ENCODE measurements at regions not wholly inside any gene's neighbourhood (a gene's known extent, or its start where the extent isn't known, plus 50 kb on each side); places are given as distances from the start of the nearest gene placed in this dataset.
"Not testable (repeated sequence)": the region's sequence is repeated elsewhere in the genome, so short reads cannot be mapped to it uniquely, and the experiment has no call there.

DNA sequence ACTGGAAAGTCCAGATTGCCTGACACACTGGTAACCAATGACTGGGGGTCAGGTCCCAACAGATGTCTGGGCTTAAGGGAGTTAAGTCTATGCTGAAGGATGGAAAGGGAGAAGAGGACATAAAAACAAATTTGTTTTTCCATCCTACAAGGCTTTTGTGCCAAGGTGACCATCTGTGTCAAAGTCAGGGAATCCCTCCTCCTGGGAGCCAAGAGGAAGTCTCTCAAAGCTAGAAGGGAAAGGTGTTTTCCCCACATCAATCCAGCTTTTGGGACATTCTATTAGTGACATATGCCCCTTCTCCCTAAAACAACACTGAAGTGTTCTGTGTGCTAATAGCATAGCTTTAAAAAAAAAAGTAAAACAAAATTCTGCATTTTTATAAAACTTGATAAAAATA is 173.9 kb downstream of the ZNF621 start:
- intact Hi-C loops (cut with micrococcal nuclease) = not testable (repeated sequence)

- intact Hi-C loops (cut with micrococcal nuclease) = no loop called here
Observed at GRCh38 chr3:40701016-40701588, 176.3 kb downstream of the ZNF621 start.

DNA sequence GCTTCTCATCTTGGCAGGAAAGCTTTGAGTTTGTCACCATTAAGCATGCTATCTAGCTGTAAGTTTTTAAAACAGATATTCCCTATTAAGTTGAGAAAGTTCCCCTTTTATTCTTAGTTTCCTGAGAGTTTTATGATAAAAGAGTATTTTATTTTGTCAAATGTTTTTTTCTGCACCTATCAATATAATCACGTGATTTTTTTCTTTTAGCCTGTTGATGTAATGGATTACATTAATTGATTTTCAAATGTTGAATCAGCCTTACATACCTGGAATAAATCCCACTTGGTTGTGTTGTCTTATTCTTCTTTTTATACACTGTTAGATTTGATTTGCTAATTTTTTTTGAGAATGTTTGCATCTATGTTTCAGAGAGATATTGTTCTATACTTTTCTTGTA is 179.5 kb downstream of the ZNF621 start:
- intact Hi-C loops (cut with micrococcal nuclease) = no loop called here

DNA sequence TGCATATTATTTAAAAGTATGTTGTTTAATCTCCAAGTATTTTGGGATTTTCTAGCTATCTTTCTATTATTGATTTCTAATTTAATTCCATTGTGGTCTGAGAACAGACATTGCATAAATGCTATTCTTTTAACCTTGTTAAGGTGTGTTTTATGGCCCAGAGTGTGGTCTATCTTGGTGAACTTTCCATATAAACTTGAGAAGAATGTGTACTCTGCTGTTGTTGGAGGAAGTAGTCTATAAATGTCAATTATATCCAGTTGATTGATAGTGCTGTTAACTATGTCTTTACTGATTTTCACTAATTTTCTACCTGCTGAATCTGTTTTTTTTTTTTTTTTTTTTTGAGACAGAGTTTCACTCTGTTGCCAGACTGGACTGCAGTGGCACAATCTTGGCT is 180.9 kb downstream of the ZNF621 start:
- intact Hi-C loops (cut with micrococcal nuclease) = no loop called here

DNA sequence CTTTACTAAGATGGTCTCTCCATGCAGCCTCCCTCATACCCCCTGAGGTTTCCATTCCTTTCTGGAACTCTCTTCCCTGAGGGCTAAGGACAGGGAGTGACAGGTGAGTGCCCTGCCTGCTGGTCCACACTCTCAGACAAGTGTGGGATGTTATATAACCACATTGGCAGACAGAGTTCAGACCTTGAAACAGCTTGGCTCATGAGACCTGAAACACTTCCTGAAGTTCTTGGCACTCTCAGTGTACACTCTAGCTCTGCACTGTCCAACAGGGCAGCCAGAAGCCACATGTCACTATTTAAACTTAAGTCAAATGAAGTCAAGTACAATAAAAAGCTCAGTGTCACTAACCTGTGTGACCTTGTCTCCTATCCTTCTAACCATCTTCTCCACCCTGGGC is 188.5 kb downstream of the ZNF621 start:
- intact Hi-C loops (cut with micrococcal nuclease) = no loop called here

DNA sequence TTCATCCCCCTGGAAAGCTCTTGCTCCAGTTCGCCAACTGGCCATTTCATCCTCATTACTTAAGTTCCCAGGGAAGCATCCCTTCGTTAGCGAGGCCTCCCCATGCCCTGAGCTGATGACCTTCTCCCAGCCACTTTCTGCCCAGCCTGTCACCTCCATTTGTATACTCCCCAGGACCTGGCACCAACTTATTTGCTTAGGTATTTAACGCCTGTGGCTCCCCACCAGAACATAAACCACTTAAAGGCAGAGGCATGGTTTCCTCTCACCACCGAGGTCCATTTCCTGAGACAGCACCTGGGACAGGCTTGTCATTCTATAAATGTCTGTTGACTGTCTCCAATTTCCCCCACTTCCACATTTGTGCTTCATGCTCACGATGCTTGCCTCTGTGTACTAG is 189.0 kb downstream of the ZNF621 start:
- intact Hi-C loops (cut with micrococcal nuclease) = no loop called here

DNA sequence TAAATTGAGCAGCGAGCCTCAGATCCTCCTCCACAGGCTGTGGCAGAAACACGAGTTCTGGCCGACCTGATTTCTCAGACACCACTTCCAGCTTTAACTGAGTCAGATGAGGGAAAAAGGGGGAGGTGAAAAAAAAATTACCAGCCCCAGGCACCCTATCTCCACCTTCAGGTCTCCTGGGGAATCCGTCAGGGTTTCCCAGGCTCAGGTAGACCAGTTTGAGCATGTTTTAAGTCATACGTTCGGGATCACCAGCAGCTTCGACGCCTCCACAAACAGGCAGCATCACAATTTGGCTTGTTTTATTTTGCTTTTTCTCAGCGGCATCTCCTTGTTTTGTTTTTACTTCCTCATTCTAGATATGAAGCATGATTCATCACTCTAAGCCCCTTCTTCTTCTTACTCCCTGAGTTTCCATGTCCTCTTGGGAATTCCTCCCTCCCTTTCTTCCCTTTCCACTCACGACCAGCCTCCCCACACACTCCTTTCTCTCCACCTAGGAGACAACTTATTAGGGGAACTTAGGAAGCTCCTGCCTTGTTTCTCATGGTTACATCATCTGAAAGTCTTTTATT is 190.1 kb downstream of the ZNF621 start:
- intact Hi-C loops (cut with micrococcal nuclease) = no loop called here

DNA sequence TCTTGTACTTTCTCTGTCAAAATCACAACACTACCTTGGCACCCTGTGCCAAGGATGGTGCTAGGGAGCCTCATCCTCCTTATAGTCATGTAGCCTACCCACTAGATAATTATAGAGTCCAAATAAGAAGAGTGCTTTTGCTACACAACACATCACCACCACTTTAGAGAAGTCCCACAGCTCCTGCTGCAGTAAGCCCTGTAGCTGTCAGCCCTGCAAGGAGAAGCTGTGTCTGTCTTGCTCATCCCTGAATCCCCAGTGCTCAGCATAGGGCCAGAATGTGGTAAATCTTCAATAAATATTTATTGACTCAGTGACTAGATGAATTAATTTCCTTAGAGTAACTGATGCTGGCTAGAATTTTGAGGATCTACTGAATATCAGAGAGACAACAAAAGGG is 190.8 kb downstream of the ZNF621 start:
- intact Hi-C loops (cut with micrococcal nuclease) = no loop called here

DNA sequence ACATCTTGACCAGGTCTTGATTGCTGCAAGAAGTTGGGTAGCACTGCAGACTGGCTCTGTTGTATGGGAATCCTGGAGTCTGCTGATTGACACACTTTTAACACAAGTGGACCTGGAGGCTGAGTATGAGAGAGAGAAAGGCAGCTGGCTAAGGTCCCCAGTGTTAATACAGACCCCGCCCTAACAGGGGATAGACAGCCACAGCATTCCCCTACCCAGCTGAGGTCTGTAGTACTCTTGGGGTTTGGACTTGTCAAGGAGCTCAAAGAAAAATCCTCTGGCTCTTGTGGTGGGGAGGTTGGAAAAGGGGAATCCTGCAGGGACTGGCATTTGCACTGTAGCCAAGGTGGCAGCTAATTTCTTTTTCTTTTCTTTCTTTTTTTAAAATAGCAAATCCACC is 192.7 kb downstream of the ZNF621 start:
- intact Hi-C loops (cut with micrococcal nuclease) = no loop called here

DNA sequence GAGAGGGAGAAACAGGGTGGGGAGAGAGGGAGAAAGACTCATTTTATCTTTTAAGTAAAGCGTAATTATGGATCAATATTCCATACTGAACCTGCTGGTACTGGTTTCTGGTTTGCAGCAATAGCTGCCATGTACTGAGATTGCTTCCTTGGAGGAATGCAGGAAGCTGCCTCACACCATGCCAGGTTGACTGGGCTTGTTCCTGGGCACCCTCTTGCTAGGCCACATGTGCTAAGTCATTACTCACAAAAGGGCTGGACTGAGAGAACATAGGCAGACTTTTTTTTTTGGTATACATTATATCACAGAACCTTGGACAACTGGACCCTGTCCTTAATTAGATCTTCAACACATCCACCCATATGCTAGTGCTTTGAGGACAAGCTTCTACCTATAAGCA is 193.4 kb downstream of the ZNF621 start:
- intact Hi-C loops (cut with micrococcal nuclease) = no loop called here

GRCh38 chr3:40718681-40719080 is 193.9 kb downstream of the ZNF621 start:
- intact Hi-C loops (cut with micrococcal nuclease) = no loop called here

DNA sequence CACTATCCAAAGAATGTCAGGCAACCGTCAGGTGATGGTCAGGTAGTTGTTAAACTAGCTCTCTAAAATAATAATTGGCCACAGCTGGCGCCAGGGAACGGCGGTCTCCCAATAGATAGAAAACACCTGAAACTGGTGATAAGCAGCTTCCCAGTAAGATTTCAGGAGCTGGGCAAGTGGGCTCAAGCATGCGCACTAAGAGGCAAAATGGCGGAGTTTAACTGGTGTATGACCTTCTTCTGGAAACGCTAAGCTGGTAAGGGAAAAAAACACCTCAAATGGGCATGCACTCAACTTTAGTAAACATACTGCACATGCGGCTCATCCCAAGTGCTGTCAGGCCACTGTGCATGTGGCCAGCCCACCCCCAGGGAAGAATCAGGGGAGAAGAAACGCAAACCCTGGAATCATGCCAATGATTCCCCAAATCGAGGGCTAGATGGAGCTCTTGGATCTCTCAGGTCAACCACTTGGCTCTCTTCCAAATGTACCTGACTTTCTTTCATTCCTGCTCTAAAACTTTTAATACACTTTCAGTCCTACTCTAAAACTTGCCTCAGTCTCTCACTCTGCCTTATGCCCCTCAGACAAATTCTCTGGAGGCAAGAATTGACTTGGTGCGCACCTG is 195.0 kb downstream of the ZNF621 start:
- intact Hi-C loops (cut with micrococcal nuclease) = no loop called here

DNA sequence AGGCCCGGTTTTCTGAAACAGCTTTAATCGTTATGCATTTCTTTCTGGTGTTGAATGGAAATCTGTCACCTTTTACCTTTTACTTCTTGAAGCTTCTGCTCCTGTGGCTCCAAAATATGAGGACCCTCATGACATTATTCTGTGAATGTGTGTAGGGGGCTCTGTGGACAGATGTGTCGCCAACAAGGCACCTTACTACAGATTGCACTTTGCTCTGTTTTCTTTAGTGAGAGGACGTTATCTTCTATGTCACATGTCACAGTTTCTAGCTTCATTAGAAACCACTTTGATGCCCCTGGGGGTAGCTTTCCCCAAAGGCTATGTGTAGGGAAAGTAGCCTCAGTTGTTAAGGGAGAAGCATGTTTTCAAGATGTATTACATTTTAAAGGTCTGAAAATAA is 195.6 kb downstream of the ZNF621 start:
- intact Hi-C loops (cut with micrococcal nuclease) = no loop called here

DNA sequence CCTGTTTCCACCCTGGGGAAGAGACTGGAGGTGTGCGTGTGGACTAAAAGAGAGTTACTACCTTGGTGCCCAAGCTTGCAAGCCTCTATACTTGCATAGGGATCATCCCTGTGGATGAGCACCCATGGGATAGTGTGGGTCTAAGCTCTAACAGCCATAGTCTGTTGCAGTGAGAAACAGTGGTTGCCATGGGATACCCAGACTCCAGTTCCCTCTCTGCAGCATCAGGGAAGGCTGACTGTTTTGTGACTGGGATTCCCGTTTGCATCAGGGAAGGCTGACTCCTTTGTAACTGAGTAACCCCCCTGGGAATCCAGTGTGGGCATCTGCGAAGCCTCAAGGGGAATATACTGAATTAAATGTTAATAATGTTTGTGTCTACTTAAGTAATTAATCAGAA is 196.1 kb downstream of the ZNF621 start:
- intact Hi-C loops (cut with micrococcal nuclease) = no loop called here

DNA sequence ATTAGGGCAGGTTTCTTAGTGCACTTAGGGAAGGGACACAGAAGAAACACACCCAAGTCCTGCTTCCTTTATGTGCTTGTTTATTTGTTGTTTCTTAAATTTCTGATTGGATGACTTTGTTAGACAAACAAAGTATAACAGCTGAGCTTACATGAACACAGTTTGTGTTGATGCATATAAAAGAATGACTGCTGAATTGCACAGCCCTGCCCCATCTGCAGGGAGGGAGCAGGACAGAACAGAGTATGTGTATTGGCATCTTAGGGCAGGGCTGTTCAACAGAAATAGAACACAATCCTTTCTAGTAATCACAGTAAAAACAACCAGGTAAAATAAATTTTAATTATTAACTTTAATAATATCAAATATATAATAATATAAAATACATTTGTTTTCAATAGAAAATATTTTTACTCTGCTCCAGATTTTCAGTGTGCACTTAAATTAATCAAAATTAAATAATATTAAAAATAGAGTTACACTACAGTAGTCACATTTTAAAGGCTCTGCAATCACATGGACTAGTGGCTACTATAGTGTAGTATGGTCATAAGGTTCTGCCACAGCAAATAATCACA is 198.4 kb downstream of the ZNF621 start:
- intact Hi-C loops (cut with micrococcal nuclease) = no loop called here

- intact Hi-C loops (cut with micrococcal nuclease) = no loop called here
Observed at GRCh38 chr3:40725031-40725430, 200.3 kb downstream of the ZNF621 start.

- intact Hi-C loops (cut with micrococcal nuclease) = no loop called here
Observed at GRCh38 chr3:40731445-40731844, 206.7 kb downstream of the ZNF621 start.

GRCh38 chr3:40736943-40737342 is 212.2 kb downstream of the ZNF621 start:
- intact Hi-C loops (cut with micrococcal nuclease) = no loop called here

GRCh38 chr3:40737343-40737742 is 212.6 kb downstream of the ZNF621 start:
- intact Hi-C loops (cut with micrococcal nuclease) = no loop called here

DNA sequence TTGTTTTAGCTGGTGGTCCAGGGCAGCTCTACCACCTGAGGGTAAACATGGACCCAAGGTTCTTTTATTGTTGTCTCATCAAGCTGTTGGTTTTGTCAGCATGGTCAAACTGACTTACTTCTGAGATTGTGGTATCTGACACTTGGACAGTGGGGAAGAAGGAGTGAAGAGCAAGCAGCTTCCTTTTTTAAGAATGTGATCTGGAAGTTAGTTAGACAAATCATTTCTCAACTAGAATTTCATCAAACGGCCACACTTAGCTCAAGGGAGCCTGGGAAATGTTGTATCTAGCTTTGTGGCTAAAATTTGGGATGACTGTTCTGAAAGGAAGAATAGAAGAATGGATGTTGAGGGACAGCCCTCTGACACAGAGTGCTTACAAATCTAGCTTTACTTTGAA is 215.2 kb downstream of the ZNF621 start:
- intact Hi-C loops (cut with micrococcal nuclease) = no loop called here

DNA sequence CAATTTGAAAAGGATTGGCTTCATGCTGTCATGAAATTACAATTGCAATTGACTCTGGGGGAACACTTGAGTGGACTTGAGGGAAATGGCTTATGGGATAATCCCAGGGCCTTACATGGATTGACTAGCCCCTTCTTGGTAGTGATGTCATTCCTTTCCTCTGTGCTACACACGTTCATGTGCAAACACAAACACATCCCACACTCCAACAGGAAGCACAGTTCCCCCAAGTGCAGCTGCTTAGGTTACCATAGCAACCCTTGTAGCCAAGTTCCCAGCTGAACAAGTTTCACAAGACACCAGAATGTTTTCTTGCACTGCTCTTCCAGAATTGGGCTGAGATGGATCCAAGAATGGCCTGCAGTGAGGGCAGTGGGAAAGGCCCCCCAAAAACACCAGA is 217.0 kb downstream of the ZNF621 start:
- intact Hi-C loops (cut with micrococcal nuclease) = no loop called here

DNA sequence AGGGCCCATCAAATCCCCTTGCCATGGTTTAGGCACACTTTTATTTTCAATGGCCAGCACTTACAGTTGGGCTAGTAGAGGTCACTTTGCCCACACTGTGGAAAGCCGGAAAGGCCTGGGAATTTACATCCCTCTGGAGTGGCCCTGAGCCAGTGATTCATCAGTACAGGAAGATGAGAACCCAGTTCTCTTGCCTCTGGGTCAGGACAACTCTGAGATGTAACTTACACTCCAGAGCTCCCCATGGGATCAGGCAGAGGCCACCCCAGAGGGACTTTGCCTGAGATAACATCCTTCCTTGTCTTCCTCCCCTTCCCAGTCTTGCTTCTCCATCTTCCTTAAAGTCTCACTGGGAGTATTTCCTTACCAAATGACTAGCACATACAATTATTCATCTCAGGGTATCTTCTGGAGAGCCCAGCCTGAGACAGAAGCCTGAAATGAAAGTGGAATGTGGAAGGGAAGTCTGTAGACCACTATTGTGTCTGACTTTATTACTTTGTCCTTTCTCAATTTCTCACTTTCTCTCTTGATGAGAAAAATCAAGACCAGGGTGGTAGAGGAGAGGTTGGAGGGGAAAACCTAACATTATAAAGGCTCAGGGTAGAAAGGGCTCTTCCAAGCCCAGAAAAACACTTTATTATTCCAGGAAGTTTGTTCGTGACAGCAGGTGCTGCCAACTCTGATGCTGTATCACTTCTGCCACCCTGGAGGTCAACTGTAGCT is 220.8 kb downstream of the ZNF621 start:
- intact Hi-C loops (cut with micrococcal nuclease) = no loop called here
